Endothelial cell of umbilical vein (primary cell): ENCODE measurements at regions not wholly inside any gene's neighbourhood (a gene's known extent, or its start where the extent isn't known, plus 50 kb on each side); places are given as distances from the start of the nearest gene placed in this dataset.

ENCODE experiments used
- EZH2 ChIP-seq: IDR thresholded peaks from 2 replicates; pipeline ENCODE4 v1.6.1; 2012; ENCODE audit warnings: borderline replicate concordance, low read depth, mild to moderate bottlenecking, moderate library complexity, low read length, inconsistent platforms; ENCODE audit not compliant: severe bottlenecking
- FOS ChIP-seq: IDR thresholded peaks from 2 replicates; pipeline ENCODE4 v1.6.1; 2011; ENCODE audit warnings: mild to moderate bottlenecking, low read length, moderate library complexity, borderline replicate concordance; ENCODE audit not compliant: insufficient read depth
- GATA2 ChIP-seq: IDR thresholded peaks from 2 replicates; pipeline ENCODE4 v1.7.0; 2011; ENCODE audit warnings: low read depth, mild to moderate bottlenecking, moderate library complexity, mixed read lengths, low read length; ENCODE audit not compliant: insufficient read length, insufficient read depth
- JUN ChIP-seq: IDR thresholded peaks from 2 replicates; pipeline ENCODE4 v1.6.1; 2011; ENCODE audit warnings: borderline replicate concordance, low read depth; ENCODE audit not compliant: insufficient read length, insufficient read depth
- MYC ChIP-seq: IDR thresholded peaks from one replicate; pipeline ENCODE4 v1.6.1; 2011; ENCODE audit warnings: mild to moderate bottlenecking, low read depth, low read length
- POLR2A ChIP-seq: IDR thresholded peaks from 2 replicates; pipeline ENCODE4 v1.6.1; 2012; ENCODE audit warnings: low read depth, mild to moderate bottlenecking, control low read depth, low read length
- POLR2AphosphoS5 ChIP-seq: IDR thresholded peaks from 2 replicates; pipeline ENCODE4 v1.6.1; 2012; ENCODE audit warnings: low read depth, mild to moderate bottlenecking, control low read depth, low read length, moderate library complexity; ENCODE audit not compliant: insufficient read depth
- TF ChIP-seq, protein P1 (sequence below), 2 donors: IDR thresholded peaks; 1 replicate in 1 of 2; 2 replicates in 1 of 2; pipeline ENCODE4 v1.5.1; 2011; ENCODE audit warnings: low read length in 2 of 2, mild to moderate bottlenecking in 2 of 2, moderate library complexity in 2 of 2, control low read depth in 1 of 2, inconsistent platforms in 1 of 2, low read depth in 1 of 2; ENCODE audit not compliant: insufficient read depth in 1 of 2; ENCODE audit errors: extremely low read depth in 1 of 2

DNA sequence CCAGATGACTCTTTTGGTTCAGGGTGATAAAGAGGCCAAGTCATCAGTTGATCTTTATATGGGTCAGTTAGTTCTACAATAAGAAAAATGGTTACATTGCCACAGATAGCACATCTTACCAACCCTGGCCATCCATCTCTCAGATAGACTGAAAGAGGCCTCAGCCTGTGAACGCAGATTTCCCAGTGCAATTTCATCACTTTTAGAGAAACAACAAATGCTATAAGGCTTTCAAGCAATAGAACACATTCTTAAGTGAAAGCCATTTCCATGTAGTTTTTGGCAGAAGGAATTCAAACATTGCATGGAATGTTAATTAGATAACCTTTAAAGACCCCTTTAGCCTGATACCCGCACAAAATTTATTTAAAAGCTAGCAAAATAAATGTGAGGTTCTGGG is 200.6 kb upstream of the ZBTB20 start:
- TF ChIP-seq POLR2A, result no peak
- TF ChIP-seq, protein P1, sequence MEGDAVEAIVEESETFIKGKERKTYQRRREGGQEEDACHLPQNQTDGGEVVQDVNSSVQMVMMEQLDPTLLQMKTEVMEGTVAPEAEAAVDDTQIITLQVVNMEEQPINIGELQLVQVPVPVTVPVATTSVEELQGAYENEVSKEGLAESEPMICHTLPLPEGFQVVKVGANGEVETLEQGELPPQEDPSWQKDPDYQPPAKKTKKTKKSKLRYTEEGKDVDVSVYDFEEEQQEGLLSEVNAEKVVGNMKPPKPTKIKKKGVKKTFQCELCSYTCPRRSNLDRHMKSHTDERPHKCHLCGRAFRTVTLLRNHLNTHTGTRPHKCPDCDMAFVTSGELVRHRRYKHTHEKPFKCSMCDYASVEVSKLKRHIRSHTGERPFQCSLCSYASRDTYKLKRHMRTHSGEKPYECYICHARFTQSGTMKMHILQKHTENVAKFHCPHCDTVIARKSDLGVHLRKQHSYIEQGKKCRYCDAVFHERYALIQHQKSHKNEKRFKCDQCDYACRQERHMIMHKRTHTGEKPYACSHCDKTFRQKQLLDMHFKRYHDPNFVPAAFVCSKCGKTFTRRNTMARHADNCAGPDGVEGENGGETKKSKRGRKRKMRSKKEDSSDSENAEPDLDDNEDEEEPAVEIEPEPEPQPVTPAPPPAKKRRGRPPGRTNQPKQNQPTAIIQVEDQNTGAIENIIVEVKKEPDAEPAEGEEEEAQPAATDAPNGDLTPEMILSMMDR (IDR thresholded peaks at IDR 0.05; ENCODE audit: extremely low read depth in 1 of 2, insufficient read depth in 1 of 2, low read depth in 1 of 2, low read length in 2 of 2), result no peak
- no peak for TF ChIP-seq POLR2AphosphoS5
- TF ChIP-seq GATA2, result no peak
- TF ChIP-seq EZH2, result no peak
- no peak for TF ChIP-seq FOS
- no peak for TF ChIP-seq MYC
- TF ChIP-seq JUN, result no peak
